Esophagus squamous epithelium (tissue), 5 donors: ENCODE measurements at regions not wholly inside any gene's neighbourhood (a gene's known extent, or its start where the extent isn't known, plus 50 kb on each side); places are given as distances from the start of the nearest gene placed in this dataset.
"Not testable (repeated sequence)": the region's sequence is repeated elsewhere in the genome, so short reads cannot be mapped to it uniquely, and the experiment has no call there.

Experiments
- DNase-seq: peaks from one replicate; lab custom pipeline; 2025; lab: John Stamatoyannopoulos, UW
- H3K27ac ChIP-seq, 4 donors: fragments of 200-600 bp; sonication (generic); one replicate each; pipeline ENCODE4 v1.5.1; 2016 to 2019; ENCODE audit warnings: mild to moderate bottlenecking in 1 of 4
- H3K27me3 ChIP-seq, 4 donors: fragments of 200-600 bp; sonication (generic); 1 replicate in 3 of 4; 2 replicates in 1 of 4; pipeline versions ENCODE4 v1.5.1 to v1.6.0; 2017 to 2021; ENCODE audit warnings: antibody characterized with exemption in 1 of 4
- H3K36me3 ChIP-seq, 3 donors: fragments of 200-600 bp; sonication (generic); one replicate each; pipeline ENCODE4 v1.5.1; 2016 to 2019
- H3K4me1 ChIP-seq, 3 donors: fragments of 200-600 bp; sonication (generic); one replicate each; pipeline ENCODE4 v1.5.1; 2017 to 2019
- H3K4me3 ChIP-seq, 4 donors: fragments of 200-600 bp; sonication (generic); 1 replicate in 3 of 4; 2 replicates in 1 of 4; pipeline ENCODE4 v1.5.1; 2016 to 2019; ENCODE audit warnings: mild to moderate bottlenecking in 2 of 4, moderate library complexity in 1 of 4
- H3K9me3 ChIP-seq, 3 donors: fragments of 200-600 bp; sonication (generic); one replicate each; pipeline ENCODE4 v1.5.1; 2016 to 2019
- POLR2A ChIP-seq, 4 donors: fragments of 450-650 bp; IDR thresholded peaks; one replicate each; pipeline ENCODE4 v1.6.1; 2017; ENCODE audit warnings: antibody characterized with exemption in 4 of 4, mild to moderate bottlenecking in 4 of 4, moderate library complexity in 3 of 4
- WGBS, 2 donors: methylation state at CpG; one replicate each; pipeline ENCODE4 v1.1.5; 2018; 5-methylcytosine and 5-hydroxymethylcytosine counted together
- intact Hi-C: fragments of 100-400 bp; cut with DNase I; formaldehyde crosslinking; loops from one replicate; pipeline ENCODE4 v1.15.0; 2022
- TF ChIP-seq, protein P1 (sequence below), 6 experiments: fragments of 450-650 bp in 4 of 6; fragments of 200-600 bp in 2 of 6; sonication (generic) in 2 of 6; IDR thresholded peaks; one replicate each; pipeline ENCODE4 v1.5.1; 2016 to 2019; ENCODE audit warnings: antibody characterized with exemption in 6 of 6, mild to moderate bottlenecking in 4 of 6, moderate library complexity in 4 of 6
- donor health status: DM: yes; HTN: yes; CAD: no.

DNA sequence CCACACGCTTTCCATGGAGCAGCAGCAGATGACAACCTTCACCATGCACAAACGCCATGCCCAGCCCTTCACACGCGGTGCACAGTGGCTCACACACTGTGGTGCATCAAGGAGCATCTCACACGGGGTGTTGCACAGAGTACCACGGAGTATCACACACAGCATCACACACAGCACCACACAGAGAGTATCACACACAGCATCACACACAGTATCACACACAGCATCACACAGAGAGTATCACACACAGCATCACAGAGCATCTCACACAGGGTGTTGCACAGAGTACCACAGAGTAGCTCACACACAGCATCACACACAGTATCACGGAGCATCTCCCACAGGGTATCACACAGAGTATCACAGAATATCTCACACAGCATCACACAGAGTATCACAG is 122.2 kb upstream of the RAB4A start:
- Histone ChIP-seq H3K27me3 (peaks cover 0 to 38% (median 0%) of the 10 kb centered on the region in 4 donors), H3K4me1 (peaks cover 0 to 9% (median 4%) of the 10 kb centered on the region in 3 donors), H3K4me3 (no peak overlapping the region), H3K9me3 (no peaks in the 10 kb centered on the region), H3K27ac (no peak overlapping the region), H3K36me3 (no peaks in the 10 kb centered on the region)
- intact Hi-C loops, result no loop called here
- WGBS, 2 donors, result 69 to 72% methylated on average over 6 to 7 of the region's 7 CpGs
- TF ChIP-seq, protein P1, sequence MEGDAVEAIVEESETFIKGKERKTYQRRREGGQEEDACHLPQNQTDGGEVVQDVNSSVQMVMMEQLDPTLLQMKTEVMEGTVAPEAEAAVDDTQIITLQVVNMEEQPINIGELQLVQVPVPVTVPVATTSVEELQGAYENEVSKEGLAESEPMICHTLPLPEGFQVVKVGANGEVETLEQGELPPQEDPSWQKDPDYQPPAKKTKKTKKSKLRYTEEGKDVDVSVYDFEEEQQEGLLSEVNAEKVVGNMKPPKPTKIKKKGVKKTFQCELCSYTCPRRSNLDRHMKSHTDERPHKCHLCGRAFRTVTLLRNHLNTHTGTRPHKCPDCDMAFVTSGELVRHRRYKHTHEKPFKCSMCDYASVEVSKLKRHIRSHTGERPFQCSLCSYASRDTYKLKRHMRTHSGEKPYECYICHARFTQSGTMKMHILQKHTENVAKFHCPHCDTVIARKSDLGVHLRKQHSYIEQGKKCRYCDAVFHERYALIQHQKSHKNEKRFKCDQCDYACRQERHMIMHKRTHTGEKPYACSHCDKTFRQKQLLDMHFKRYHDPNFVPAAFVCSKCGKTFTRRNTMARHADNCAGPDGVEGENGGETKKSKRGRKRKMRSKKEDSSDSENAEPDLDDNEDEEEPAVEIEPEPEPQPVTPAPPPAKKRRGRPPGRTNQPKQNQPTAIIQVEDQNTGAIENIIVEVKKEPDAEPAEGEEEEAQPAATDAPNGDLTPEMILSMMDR (IDR thresholded peaks at IDR 0.05), result no peak
- TF ChIP-seq POLR2A (IDR thresholded peaks at IDR 0.05), result no peak
- DNase-seq, result no peak

DNA sequence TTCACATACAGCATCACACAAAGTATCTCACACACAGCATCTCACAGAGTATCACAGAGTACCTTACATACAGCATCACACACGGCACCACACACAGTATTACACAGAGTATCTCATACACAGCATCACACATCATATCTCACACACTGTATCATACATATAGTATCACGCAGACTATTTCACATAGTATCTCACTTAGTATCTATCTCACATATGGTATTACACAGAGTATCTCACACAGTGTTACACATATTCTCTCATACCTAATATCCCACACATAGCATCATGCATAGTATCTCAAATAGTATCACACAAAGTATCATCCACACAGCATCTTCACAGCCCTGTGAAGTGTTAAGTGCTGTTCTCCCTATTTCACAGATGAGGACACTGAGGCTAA is 121.5 kb upstream of the RAB4A start:
- Histone ChIP-seq H3K4me1 (peaks cover 0 to 9% (median 4%) of the 10 kb centered on the region in 3 donors), H3K36me3 (no peaks in the 10 kb centered on the region), H3K4me3 (no peak overlapping the region), H3K27ac (no peak overlapping the region), H3K9me3 (no peaks in the 10 kb centered on the region), H3K27me3 (peaks cover 0 to 38% (median 0%) of the 10 kb centered on the region in 4 donors)
- WGBS, 2 donors, result 92 to 94% methylated on average over 2 of the region's 2 CpGs
- no peak for DNase-seq
- intact Hi-C loops, result no loop called here
- TF ChIP-seq, protein P1 (IDR thresholded peaks at IDR 0.05), result no peak
- no peak for TF ChIP-seq POLR2A (IDR thresholded peaks at IDR 0.05)

DNA sequence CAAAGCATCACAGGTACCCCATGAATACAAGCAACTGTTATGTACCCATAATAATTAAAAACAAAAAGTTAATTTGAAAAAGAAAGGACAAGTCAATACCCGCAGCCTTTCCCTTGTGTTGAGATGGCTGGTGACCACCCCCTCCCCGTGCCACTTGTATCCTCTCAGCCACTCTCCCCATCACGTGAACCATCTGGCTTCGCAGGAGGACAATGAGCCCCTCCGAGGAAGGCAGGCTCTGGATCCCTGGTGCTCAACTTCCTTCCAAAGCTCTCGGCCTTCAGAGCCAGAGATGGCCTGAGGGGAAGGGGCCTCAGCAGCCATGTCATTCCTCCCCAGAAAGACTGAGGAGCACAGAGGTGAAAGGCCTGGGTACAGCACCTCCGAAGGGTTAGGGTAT is 120.4 kb upstream of the RAB4A start:
- Histone ChIP-seq H3K4me3 (no peak overlapping the region), H3K27me3 (peaks cover 0 to 32% (median 0%) of the 10 kb centered on the region in 4 donors), H3K9me3 (no peaks in the 10 kb centered on the region), H3K36me3 (no peaks in the 10 kb centered on the region), H3K4me1 (peaks cover 0 to 9% (median 4%) of the 10 kb centered on the region in 3 donors), H3K27ac (no peak overlapping the region)
- no peak for TF ChIP-seq POLR2A (IDR thresholded peaks at IDR 0.05)
- TF ChIP-seq, protein P1 (IDR thresholded peaks at IDR 0.05), result no peak
- DNase-seq, result no peak
- WGBS, 2 donors, result 77 to 86% methylated on average over 3 to 6 of the region's 7 CpGs
- intact Hi-C loops, result loop anchor here (10.0 kb wide), 1 partner anchor 416 kb away; the partner anchor contains the start of gene RHOU

DNA sequence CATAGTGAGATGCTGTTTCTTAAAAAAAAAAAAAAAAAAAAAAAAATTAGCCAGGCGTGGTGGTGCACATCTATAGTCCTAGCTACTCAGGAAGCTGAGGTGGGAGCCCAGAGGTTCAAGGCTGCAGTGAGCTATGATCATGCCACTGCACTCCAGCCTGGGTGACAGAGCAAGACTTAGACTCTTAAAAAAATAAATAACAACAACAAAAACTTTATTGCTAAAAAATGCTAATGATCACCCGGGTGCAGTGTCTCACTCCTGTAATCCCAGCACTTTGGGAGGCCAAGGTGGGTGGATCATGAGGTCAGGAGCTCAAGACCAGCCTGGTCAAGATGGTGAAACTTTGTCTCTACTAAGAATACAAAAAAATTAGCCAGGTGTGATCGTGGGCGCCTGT is 119.5 kb upstream of the RAB4A start:
- H3K27ac ChIP-seq, H3K9me3 ChIP-seq, H3K36me3 ChIP-seq, H3K4me1 ChIP-seq, H3K4me3 ChIP-seq, DNase-seq: not testable (repeated sequence)
- intact Hi-C loops, result loop anchor here (10.0 kb wide), 1 partner anchor 417 kb away; the partner anchor contains the start of gene RHOU
- 83 to 87% methylated on average over 4 of the region's 4 CpGs for WGBS, 2 donors
- peaks cover 0 to 23% (median 0%) of the 10 kb centered on the region in 4 donors for H3K27me3 ChIP-seq

DNA sequence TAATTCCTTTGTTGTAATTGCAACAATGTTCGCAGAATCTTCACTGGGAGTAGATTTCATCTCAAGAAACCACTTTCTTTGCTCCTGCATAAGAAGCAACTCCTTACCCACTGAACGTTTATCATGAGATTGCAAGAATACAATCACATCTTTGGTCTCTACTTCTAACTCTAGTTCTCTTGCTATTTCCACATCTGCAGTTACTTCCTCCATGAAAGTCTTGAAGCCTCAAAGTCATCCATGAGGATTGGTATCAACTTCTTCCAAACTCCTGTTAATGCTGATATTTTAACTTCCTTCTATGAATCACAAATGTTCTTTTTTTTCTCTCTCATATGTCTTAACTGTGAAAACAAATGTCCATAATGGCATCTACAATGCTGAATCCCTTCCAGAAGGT is 118.6 kb upstream of the RAB4A start:
- TF ChIP-seq POLR2A (IDR thresholded peaks at IDR 0.05), result no peak
- TF ChIP-seq, protein P1 (IDR thresholded peaks at IDR 0.05), result no peak
- peaks cover 0 to under 1% (median 0%) of the 10 kb centered on the region in 3 donors for H3K4me1 ChIP-seq
- no peak overlapping the region for H3K4me3 ChIP-seq
- DNase-seq, result no peak
- H3K27ac ChIP-seq, result no peak overlapping the region
- no peaks in the 10 kb centered on the region for H3K36me3 ChIP-seq
- intact Hi-C loops, result loop anchor here (10.0 kb wide), 1 partner anchor 418 kb away; the partner anchor contains the start of gene RHOU
- 76 to 79% methylated on average over 2 of the region's 2 CpGs for WGBS, 2 donors
- H3K27me3 ChIP-seq, result peaks cover 0 to 14% (median 0%) of the 10 kb centered on the region in 4 donors
- no peaks in the 10 kb centered on the region for H3K9me3 ChIP-seq
